NOMO-1 treated with dmso at 0.1 percent for 144 hours (cell line): ENCODE measurements at regions not wholly inside any gene's neighbourhood (a gene's known extent, or its start where the extent isn't known, plus 50 kb on each side); places are given as distances from the start of the nearest gene placed in this dataset.

Experiments used
- DNase-seq: peaks from one replicate; lab custom pipeline; 2025; ENCODE audit not compliant: unreplicated experiment; lab: John Stamatoyannopoulos, UW

DNA sequence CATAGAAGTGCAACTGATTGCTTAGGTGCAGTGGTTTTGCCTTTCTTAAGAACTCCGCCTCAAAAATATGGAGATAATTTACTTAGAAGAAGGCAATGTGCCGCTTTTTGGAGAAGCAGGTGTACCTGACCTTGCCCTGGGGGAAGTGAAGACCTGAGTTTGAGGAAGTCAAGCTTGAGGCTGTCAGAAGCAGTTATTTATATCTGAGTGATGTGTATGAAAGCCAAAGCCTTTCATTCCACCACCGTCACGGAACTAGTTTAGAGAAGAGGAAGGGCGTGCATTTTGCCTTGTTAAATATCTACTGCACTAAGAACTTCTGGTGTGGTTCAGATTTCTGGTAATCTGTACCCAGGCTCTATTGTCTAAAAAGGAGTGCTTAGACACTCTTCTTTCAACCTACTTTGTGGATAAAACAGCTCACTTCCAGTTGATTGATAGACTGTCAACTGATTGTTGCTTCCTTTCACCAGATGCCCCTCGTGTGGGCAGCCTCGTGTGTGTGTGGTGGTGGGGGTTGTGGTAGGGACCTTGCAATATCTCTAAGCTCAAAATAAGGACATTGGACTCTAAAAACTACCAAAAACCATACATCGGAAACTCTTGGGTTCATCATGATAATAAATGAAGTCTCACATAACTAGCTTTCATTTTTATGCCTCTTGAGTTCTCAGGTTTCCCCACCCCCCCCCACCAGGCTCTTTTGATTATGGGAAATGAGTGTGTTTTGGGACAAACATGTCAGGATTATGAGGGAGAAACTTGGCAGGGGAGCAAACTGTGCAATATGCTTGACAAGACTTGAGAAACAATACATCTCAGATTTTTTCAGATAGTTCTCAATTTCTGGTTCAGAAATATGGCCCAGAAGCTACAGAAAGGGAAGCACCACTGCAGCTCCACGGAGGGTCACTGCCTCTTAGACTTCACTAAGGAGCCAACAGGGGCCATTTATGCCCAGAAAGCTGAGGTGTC, 78.6 kb downstream of the ARF6 start:
- DNase-seq = peak; percentile 57

DNA sequence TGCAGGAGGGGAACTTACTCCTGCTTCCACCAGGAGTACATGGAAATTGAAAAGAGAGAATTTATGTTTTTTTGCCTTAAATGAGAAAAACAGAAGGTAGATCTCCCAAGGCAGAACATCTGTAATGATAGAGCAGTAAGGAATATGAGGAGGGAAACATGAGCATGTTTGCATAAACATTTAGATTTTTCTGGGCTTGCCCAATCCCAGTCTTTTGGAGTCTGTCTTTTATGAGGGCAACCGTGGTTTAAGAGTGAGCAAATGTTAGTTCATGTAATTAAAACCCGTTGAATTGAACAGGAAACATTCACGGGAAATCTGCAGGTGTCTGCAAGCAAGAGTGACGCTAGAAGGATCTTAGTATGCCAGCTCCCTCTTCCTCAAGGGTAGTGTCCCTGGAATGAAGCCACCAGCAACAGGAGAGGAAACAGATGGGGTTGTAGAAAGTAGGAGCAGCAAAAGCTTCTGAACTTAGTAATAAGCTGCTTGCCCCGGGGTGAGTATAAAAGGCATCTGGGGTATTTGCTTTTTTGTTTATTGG, 79.3 kb downstream of the ARF6 start:
- no peak for DNase-seq

DNA sequence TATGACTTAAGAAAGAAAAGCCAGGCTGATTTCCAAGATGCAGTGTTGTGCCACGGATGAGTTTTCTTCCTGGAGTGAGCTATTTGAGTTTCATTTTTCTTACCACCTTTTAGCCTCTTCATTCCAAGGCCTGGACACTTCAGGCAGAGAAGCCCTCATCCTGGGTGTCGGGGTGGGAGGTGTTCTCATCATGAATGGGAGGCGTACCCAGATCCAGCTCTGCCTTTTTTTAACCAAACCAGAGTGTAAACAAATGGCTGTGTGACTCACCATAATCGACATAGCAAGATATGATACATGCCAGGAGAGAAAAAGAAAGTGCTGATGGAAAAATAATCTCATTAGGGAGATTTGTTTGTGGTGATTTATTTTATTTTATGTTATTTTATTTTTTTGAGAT, 79.9 kb downstream of the ARF6 start:
- DNase-seq = no peak

DNA sequence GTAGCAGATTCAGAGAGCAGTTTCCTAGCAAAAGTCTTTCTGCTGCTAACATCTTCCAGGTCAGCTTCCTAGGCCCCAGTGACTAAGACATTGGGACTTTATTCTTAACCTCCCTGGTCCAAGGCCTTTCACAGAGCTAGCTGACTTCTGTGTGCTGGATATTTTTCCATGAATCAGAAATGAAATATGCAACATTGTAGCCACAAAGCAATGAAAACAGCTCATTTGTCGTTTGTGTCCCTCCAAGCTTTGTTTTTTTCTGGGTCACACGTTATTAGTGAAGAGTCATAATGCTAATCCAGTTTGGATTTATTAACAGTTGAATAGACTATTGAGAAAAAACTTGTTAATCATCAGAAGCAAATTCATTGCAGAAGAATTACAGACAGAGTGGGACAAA, 82.4 kb downstream of the ARF6 start:
- no peak for DNase-seq

DNA sequence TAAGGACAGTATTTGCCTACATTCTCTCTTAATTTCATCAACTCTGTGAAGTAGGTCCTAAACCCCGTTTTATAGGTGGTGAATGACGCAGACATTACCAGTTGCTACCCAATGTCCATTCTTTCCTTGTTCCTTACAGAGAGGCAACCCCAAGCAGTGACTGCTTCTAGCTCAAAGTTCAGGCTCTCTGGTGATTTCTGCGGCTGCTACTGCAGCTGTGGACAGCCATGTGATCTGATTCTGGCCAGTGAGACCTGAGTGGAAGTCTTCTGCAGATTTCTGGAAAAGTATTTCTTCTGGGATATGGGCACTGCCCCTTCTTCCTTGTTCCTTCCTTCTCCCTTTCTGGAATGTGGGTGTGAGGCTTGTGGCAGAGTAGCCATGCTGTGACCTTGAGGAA, 82.9 kb downstream of the ARF6 start:
- DNase-seq = no peak

DNA sequence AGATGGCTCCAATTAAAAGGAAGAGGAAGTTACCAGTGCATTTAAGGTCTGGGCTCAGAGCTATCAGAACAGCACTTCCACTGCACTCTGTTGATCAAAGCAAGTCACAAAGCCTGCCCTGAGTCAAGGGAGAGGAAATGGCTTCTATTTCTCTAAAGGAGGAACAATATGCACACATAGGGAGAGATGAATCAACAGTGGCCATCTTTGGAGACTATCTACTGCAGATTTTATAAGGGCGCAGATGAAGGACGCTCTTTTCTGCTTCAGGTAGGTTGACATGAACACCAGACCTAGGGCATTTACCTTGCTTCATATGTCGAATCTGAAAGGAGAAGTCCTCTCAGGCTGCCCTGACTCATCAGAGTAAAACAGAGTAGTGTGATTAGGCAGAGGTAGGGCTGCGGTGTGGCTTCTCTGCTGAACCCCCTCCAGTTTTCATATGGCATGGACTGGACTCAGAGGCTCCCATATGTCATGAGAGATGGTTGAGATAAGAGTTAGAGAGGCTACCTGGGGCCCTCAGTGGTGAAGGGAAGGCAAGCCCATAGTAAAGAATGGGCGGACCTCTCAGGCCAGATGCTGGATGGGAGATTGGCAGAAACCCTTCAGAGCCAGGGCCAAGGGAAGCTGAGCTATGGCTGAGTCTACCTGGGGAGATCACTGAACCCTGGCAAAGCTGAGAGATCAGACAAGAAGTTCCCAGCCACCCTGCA, 84.4 kb downstream of the ARF6 start:
- peak; percentile 79 for DNase-seq

DNA sequence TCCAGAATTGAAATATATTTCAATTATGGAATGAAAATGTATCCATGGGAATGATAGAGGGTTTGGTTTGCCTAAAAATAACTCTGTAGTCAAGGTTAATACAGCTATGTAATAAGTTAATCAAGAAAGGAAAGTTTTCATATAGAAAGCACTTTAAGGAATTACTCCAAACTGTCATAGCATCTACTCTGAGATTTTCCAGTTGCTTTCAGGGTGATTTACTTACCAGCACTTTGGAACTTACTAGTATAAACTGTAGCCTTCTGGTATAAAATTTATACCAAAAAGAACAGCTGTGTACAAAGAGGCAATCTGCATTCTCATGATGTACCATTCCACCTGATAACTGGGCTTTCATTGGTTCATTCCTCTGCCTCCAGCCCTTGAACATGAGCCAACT, 87.1 kb downstream of the ARF6 start:
- DNase-seq = no peak

DNA sequence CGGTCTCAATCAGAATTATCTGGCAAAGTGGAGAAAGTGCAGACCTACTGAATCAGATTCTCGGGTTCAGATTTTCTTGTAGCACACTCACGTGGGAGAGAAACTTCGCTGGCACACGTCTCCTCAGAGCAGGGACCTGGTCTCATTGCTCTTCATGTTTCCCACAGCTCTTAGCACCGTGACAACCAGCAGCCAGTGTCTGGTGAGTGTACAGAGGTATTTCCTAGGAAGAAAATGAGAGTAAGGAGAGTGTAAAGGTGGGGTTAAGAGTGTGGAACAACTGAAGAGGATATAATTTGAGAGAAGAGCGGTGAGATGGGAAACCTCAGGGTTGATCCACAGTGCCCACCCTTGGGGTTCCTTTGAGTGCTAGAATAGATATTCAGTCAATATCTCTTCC, 89.2 kb downstream of the ARF6 start:
- DNase-seq = no peak

DNA sequence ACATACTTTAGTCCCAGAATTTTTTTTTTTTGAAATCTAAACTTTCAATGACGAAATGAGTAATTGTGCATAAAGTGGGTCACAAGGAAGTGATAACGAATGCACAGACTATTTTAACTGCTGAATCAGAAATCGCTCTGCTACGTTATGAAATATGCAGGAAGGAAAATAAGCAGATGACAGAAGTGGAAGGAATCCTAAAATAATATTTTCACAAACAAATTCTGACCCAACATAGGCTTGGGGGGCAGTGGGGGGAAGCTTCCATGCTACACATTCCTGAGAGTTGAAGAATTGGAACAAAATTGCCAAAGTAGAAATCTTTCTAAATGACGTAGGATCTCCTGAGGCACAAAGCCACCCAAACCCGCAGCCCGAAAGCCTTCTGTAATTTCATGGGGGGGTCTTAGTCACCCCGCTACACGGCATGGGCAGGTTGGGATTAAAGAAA, 89.6 kb downstream of the ARF6 start:
- no peak for DNase-seq

DNA sequence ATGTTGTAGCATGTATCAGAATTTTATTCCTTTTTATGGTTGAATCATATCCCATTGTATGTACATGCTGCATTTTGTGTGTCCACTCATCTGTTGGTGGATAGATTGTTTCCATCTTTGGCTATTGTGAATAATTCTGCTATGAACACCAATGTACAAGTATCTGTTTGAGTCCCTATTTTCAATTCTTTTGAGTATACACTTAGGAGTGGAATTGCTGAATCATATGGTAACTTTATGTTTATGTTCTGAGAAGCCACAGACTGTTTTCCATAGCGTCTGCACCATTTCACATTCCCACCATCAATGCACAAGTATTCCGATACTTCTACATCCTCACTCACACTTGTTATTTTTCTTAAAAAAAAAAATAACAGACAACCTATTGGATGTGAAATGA, 91.5 kb downstream of the ARF6 start:
- DNase-seq = no peak

DNA sequence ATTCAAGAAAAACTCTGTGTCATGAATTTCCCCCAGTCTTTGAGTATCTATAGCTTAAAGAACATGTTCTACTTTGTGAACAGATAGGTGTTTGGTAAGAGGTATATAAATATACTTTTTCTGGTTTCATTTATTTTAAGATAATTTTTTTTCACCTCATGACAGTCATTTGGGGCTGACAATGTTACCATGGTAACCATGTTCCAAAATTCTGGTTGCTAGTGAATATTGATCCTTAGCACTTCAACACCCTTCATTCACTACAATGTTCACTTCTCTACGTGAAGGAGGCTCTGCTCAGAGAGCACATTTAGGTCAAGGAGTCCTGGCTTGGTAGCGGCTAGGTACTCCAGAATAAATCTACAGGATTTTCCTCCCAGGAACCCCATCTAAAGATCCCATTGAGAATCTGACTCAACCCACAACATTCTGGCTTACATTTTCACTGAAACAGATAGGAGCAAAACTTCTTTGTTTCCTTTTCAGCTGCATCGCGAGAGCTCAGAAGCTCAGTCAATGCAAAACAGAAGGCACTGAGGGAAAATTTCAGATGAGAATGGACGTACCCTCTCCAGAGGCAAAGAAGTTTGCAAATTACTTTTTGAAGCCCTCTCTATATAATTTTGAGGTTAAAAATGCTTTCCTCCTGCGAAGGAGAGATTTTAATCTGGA, 93.6 kb downstream of the ARF6 start:
- DNase-seq = no peak

DNA sequence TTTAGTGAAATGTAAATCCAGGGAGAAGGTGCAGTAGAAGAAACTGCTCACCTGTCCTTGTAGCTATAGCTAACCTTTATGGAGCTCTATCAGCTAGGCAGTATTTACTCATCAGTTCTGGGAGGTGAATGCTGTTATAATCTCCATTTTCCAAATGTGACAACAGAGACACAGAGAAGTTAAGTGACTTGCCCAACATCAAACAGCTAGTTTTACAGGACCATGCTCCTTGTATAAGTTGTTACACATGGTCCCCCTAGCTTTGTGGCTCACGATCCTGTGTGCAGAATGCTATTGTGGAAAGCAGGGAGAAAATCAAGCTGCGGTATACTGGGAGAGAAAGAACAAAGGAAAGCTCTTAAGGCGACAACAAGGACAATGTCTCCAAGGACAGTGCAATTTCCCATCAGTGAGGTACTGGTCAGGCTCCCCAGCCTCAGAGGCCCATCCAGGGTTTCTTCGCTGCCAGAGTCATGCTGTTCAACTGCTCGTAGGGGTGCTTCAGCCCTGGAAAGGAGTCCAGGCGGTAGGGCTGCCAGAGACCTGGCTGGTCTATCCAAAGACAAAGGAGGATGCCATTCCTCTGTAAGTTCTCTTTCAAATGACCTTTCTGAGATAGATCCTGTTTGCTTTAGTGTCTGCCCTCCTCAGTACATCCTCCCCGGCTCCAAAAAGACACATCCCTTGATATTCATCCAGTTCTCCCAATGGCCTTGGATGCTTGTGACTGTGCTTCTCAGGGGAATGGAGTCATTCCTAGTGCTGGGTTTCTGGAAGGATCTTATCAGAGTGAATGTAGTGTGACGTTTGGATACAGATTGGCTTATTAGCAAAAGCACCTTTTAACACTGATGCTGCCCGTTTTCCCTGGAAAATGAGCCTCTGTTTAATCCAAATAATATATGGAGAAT, 95.5 kb downstream of the ARF6 start:
- DNase-seq = no peak

DNA sequence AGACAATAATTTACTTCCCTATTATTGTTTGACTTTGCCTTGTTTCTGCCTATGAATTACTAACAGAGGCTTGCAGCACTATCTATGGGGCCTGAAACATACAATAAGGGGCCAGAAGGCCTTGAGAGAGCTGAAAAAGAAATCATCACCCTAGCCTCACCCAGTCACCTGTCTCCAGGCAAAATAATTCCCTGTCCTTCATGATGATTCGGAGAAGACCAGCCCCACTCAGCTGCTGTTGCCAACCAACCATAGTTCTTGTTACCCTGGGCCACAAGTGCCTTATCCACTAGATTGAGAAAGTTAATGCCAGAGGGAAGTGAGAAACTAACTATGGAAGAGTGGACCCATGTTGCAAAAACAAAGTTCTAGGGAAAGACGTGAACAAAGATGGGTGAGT, 97.1 kb downstream of the ARF6 start:
- no peak for DNase-seq

DNA sequence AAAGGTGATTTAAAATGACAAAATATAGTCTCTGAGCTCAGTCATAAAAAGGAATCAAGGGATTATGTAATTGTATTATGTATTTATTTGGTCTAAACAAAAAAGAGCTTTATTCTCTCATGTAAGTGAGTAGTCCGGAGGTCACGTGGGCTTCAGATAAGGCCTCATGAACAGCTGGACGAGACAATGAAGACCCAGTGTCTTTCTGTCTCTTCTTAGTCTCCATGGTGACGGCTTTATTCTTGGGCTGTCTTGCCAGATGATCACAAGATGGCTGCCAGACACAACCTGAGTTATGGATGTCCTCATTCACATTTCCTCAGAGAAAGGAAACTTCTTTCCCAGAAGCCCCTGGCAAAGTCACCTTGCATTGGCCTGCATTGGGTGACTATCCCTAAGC, 98.6 kb downstream of the ARF6 start:
- DNase-seq = no peak

DNA sequence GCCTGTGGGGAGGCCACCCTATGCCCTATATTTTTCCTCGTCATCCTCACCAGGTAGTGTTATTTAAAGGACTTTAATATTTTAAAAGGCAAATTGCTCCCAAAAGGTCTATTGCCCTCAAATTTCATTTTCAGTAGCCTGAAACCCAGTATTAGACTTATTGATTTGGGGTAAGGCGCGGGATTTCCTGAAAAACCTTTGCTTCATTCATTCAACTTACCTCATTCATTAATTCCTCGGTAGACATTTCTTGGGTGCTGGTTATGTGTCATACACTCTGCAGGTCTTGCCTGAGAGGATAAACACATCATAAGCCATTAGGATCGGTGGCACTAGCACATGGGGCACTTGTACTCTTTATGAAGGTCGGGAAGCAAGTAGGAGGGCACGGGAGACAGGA, 99.2 kb downstream of the ARF6 start:
- no peak for DNase-seq

DNA sequence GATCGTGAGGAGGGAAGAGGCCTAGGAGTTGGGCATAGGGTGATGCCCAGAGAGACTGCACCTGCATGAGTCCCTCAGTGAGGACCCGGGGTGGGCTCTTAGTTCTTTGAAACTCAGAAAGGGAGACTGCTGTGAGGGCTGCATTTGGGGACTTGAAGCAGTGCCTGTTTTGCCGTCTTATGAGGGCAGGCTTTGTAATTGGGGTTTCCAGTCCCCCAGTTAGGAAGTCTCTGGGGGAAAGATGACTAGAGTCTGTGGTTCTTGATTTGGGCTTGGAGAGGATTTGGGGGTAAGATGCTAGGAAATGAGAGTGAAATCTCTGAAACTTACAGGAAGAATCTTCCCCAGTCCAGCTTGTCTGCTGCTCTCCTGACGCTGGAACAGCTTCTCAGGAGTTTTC, 99.6 kb downstream of the ARF6 start:
- DNase-seq = no peak

DNA sequence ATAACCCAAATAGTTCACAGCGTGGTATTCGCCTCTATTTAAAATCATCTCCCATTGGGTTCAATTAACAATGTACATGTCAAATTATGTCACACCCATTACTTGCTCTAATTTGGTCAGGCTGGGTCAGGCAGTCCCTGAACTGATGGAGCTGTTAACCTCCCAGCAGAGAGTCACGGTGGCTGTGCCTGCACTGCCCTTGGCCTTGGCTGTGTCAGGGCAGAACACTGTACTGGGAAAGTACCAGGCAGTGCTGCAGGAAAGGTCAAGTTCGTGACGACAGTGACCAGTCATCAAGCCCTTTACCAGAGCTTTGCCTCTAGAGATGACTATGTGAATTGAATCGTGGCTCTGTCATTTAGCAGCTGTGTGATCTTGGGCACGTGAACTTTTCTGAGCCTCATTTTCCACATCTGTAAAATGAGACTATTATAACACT, 100.0 kb downstream of the ARF6 start:
- DNase-seq = no peak

DNA sequence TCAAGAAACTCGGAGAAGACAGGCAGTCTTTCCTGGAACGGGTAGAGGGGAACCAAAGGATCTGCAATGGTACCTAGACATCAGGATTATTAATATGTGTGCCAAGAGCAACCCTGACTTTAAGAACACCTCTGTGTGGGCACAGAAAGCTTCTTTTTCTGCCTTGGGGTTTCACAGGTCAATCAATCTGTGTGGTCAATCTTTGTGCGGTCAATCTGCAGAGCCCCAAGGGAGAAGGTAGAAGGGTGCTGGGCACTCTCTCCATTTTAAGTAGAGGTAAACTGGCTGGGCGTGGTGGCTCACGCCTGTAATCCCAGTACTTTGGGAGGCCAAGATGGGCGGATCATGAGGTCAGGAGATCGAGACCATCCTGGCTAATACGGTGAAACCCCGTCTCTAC, 100.7 kb downstream of the ARF6 start:
- no peak for DNase-seq

DNA sequence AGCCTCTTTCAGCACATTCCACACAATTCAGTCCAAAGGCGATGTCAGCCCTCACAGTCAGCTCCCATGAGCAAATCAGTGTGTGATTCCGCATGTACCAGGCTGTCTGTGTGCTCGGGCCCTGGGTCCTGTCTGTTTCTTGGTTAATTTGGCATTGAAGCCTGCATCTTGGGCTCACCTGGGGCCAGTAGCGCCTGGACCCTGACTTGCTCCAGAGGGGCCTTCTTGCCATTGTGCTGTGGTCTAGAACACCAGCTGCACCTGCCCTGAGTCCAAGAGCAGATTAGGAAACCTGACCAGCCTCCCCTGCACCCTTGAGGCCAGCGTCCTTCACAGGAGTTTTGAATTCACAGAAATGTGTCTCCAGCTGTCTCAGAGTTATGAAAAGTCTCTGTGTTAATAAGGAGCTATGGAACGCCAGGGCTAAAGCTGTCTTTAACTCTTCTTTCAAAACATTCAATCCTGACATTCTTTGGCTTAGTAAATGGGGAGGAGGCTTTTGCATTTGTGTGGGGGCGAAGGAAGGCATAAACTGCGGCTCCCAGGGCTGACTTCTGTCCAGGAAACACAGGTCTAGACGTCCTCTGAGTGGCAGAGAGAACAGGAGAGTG, 102.2 kb downstream of the ARF6 start:
- DNase-seq = no peak

DNA sequence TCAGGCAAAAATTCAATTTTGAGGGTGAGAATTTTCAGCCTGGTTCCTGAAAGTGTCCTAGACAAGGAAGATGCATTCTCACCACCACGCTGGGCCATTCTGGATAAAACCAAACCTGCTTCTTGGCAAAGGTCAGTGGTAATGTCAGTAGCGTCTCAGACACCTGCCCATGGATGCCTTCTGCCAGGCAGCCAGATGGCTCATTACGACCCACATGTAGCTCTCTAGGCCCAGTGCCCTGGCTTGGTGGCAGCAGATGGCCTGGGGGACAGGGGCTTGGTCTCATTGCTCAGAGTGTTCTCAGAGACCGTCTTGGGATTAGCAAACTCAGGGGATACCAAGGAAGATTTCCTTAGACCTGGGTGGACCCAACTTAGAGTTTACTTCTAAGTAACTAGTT, 105.1 kb downstream of the ARF6 start:
- no peak for DNase-seq
